ENCODE measurements at regions not wholly inside any gene's neighbourhood (a gene's known extent, or its start where the extent isn't known, plus 50 kb on each side); places are given as distances from the start of the nearest gene placed in this dataset.
"Not testable (repeated sequence)": the region's sequence is repeated elsewhere in the genome, so short reads cannot be mapped to it uniquely, and the experiment has no call there.

- in situ Hi-C loops (cut with HindIII; ENCODE audit: low sequenced_read_pairs) = no loop called here
- TF ChIP-seq, protein P1, sequence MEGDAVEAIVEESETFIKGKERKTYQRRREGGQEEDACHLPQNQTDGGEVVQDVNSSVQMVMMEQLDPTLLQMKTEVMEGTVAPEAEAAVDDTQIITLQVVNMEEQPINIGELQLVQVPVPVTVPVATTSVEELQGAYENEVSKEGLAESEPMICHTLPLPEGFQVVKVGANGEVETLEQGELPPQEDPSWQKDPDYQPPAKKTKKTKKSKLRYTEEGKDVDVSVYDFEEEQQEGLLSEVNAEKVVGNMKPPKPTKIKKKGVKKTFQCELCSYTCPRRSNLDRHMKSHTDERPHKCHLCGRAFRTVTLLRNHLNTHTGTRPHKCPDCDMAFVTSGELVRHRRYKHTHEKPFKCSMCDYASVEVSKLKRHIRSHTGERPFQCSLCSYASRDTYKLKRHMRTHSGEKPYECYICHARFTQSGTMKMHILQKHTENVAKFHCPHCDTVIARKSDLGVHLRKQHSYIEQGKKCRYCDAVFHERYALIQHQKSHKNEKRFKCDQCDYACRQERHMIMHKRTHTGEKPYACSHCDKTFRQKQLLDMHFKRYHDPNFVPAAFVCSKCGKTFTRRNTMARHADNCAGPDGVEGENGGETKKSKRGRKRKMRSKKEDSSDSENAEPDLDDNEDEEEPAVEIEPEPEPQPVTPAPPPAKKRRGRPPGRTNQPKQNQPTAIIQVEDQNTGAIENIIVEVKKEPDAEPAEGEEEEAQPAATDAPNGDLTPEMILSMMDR (IDR thresholded peaks at IDR 0.05; ENCODE audit: low read depth, low read length, missing control alignments) = no peak
- DNase-seq (ENCODE audit: low read depth) = no peak
- H3K4me3 ChIP-seq (ENCODE audit: low read depth, low read length) = no peak overlapping the region
These were observed 120.7 kb upstream of the SRSF6 start for GRCh38 chr20:43337036-43337435.

- DNase-seq (ENCODE audit: low read depth) = no peak
- TF ChIP-seq, protein P1 (IDR thresholded peaks at IDR 0.05; ENCODE audit: low read depth, low read length, missing control alignments) = no peak
- no peak overlapping the region for H3K4me3 ChIP-seq (ENCODE audit: low read depth, low read length)
- in situ Hi-C loops (cut with HindIII; ENCODE audit: low sequenced_read_pairs) = no loop called here
These were observed 123.6 kb upstream of the SRSF6 start for GRCh38 chr20:43334080-43334479.

GRCh38 chr20:43331906-43332305 lies 125.8 kb upstream of the SRSF6 start:
- in situ Hi-C loops (cut with HindIII; ENCODE audit: low sequenced_read_pairs) = no loop called here

GRCh38 chr20:43328697-43329096 lies 129.0 kb upstream of the SRSF6 start:
- H3K4me3 ChIP-seq (ENCODE audit: low read depth, low read length) = no peak overlapping the region
- TF ChIP-seq, protein P1 (IDR thresholded peaks at IDR 0.05; ENCODE audit: low read depth, low read length, missing control alignments) = no peak
- DNase-seq (ENCODE audit: low read depth) = no peak
- in situ Hi-C loops (cut with HindIII; ENCODE audit: low sequenced_read_pairs) = no loop called here

More at GRCh38 chr20:43331906-43332305, 125.8 kb upstream of the SRSF6 start:
- TF ChIP-seq, protein P1 (IDR thresholded peaks at IDR 0.05; ENCODE audit: low read depth, low read length, missing control alignments) = no peak
- no peak for DNase-seq (ENCODE audit: low read depth)
- H3K4me3 ChIP-seq (ENCODE audit: low read depth, low read length) = no peak overlapping the region

- DNase-seq (ENCODE audit: low read depth); in situ Hi-C loops (cut with HindIII; ENCODE audit: low sequenced_read_pairs); H3K4me3 ChIP-seq (ENCODE audit: low read depth, low read length): not testable (repeated sequence)
These were observed 130.5 kb upstream of the SRSF6 start for GRCh38 chr20:43327234-43327633.

DNA sequence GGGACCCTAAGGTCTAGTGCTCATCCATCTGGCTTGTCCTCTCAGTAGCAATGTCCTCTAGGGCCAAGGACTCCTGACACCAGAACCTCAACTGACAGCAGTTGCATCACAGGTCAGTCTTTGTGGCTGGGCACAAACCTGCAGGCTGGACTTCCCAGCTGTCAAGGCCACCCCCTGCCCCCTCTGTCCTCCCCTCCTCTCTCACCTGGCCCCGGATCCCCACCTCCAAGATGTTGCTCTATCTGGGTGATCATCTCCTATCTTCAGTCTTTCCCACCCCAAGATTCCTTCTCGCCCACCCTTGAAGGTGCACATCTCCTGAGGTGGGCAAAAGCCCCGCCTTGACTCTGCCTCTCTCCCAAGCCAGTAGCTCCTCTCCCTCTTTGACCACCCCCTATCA lies 131.8 kb upstream of the SRSF6 start:
- no peak for DNase-seq (ENCODE audit: low read depth)
- H3K4me3 ChIP-seq (ENCODE audit: low read depth, low read length) = no peak overlapping the region
- TF ChIP-seq, protein P1 (IDR thresholded peaks at IDR 0.05; ENCODE audit: low read depth, low read length, missing control alignments) = no peak
- in situ Hi-C loops (cut with HindIII; ENCODE audit: low sequenced_read_pairs) = no loop called here

DNA sequence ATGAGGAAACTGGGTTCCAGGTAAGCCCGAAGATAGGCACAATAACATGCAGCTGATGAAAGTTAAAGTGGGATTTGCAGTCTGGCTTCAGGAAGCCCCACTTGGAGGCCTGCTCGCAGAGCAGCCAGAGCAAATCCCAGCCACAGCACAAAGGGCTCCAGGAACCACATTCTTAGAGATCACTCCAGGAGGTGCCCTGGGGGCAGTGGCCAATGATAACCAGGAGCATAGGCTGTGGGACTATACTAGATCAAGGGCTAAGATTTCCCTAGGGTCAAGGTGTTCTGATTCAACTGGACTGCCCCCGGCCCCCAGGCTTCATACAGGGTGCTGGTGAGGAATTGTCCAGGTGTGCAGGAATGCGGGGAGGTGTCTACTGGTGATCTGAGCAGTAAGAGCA lies 133.9 kb upstream of the PTPRT start:
- DNase-seq (ENCODE audit: low read depth) = no peak
- H3K4me3 ChIP-seq (ENCODE audit: low read depth, low read length) = no peak overlapping the region
- TF ChIP-seq, protein P1 (IDR thresholded peaks at IDR 0.05; ENCODE audit: low read depth, low read length, missing control alignments) = no peak
- in situ Hi-C loops (cut with HindIII; ENCODE audit: low sequenced_read_pairs) = no loop called here

Data from astrocyte of the cerebellum (primary cell).